GM23248 (cell line): ENCODE measurements at regions not wholly inside any gene's neighbourhood (a gene's known extent, or its start where the extent isn't known, plus 50 kb on each side); places are given as distances from the start of the nearest gene placed in this dataset.

Source experiments
- EZH2 ChIP-seq: fragments of 200-600 bp; sonication (generic); IDR thresholded peaks from 2 replicates; pipeline ENCODE4 v1.6.1; 2018; ENCODE audit warnings: antibody characterized with exemption, mild to moderate bottlenecking; ENCODE audit not compliant: insufficient read depth, poor library complexity, severe bottlenecking
- EZH2phosphoT487 ChIP-seq: fragments of 200-600 bp; sonication (generic); IDR thresholded peaks from 2 replicates; pipeline ENCODE4 v1.6.1; 2018; ENCODE audit warnings: antibody characterized with exemption, moderate library complexity, mild to moderate bottlenecking, low read depth; ENCODE audit not compliant: insufficient read depth

DNA sequence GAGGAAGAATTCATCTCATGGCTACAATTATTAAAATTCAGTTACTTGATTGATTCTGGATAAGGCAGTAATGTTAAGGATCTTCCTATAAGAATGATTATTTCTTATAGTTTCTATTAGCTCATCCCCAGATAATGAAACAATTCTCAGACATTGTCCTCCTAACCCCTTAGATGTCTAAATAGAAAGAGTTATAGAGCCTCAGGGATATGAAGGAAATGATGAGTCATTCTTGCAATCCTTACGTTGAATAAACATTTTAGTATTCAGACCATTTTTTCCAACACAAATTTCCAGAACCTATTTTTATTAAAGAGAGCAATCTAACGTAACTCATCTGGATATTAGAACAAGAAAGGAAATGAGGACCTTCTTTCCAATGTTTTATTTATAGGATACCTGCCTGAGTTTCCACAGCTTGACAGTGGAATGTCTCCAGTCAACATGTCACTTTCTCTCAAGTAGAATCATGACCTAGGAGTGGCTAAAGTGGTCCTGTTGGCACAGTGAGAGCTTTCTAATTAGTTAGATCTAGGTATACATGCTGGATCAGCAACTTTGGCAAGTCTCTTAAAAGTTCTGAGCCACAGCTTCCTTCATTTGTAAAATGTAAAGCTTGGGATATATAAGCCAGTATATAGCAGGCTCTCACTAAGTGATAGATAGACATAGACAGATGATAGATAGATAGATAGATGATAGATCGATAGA lies 88.0 kb upstream of the RAB27B start:
- TF ChIP-seq EZH2 (no peak), EZH2phosphoT487 (no peak)
